ENCODE measurements at regions not wholly inside any gene's neighbourhood (a gene's known extent, or its start where the extent isn't known, plus 50 kb on each side); places are given as distances from the start of the nearest gene placed in this dataset.
A peak's percentile ranks its signal among the peaks of the same experiment; 100 is the strongest.

- TF ChIP-seq ZNF462 (CRISPR knock-in tag; IDR thresholded peaks at IDR 0.05) (no peak), EZH2phosphoT487 (IDR thresholded peaks at IDR 0.05; ENCODE audit: unreplicated experiment) (no peak), ZNF114 (CRISPR knock-in tag; IDR thresholded peaks at IDR 0.05) (no peak), ETS1 (IDR thresholded peaks at IDR 0.05) (no peak)
These were observed 51.9 kb upstream of the DHRSX start (continued) for GRCh38 chrX:2552621-2553201.

- H3K9me3 Mint-ChIP-seq = peaks cover 46% of the 10 kb centered on the region
- Histone ChIP-seq H3K4me2 (peak overlapping the region; percentile 58), H3K79me2 (replicated peaks; ENCODE audit: insufficient read depth) (no peaks in the 10 kb centered on the region), H4K20me1 (replicated peaks; ENCODE audit: insufficient read depth) (no peaks in the 10 kb centered on the region), H3K27ac (ENCODE audit: low read depth) (no peak overlapping the region), H3K36me3 (ENCODE audit: insufficient read depth) (no peaks in the 10 kb centered on the region), H3K4me1 (ENCODE audit: insufficient read depth) (peaks cover 37% of the 10 kb centered on the region), H3K9me2 (ENCODE audit: insufficient read depth) (no peaks in the 10 kb centered on the region), H3F3A (replicated peaks; ENCODE audit: low read depth) (0 out of 2 replicates have a peak, but pooled peaks cover 3% of the 10 kb centered on the region), H3K27me3 (ENCODE audit: insufficient read depth) (no peaks in the 10 kb centered on the region), H2AFZ (peak overlapping the region; percentile 82; the same call in 1 of the 2 replicates), H3K4me3 (no peak overlapping the region)
- peaks cover 30% of the 10 kb centered on the region for H3K4me1 Mint-ChIP-seq
- ATAC-seq (no peak; the same call in 2 of the 3 replicates), DNase-seq (ENCODE audit: low spot score) (no peak)
- no peak overlapping the region; the same call in 1 of the 2 replicates for H3K27ac Mint-ChIP-seq
- H3K27me3 Mint-ChIP-seq (ENCODE audit: insufficient read depth, low read depth, poor library complexity) = peaks cover 6% of the 10 kb centered on the region
- TF ChIP-seq ETS1 (IDR thresholded peaks at IDR 0.05) (no peak), STAT1 (IDR thresholded peaks at IDR 0.05; ENCODE audit: unreplicated experiment) (no peak), POLR2AphosphoS5 (IDR thresholded peaks at IDR 0.05; ENCODE audit: low read depth) (no peak), EZH2 (IDR thresholded peaks at IDR 0.05; ENCODE audit: low read depth, unreplicated experiment) (no peak), NANOG (IDR thresholded peaks at IDR 0.05; ENCODE audit: borderline replicate concordance) (no peak), CREB1 (CRISPR knock-in tag; IDR thresholded peaks at IDR 0.05; ENCODE audit: low read depth) (no peak), EZH2phosphoT487 (IDR thresholded peaks at IDR 0.05; ENCODE audit: unreplicated experiment) (no peak)
- H3K4me3 Mint-ChIP-seq = no peak overlapping the region
- peaks cover 36% of the 10 kb centered on the region for H3K36me3 Mint-ChIP-seq (ENCODE audit: low read depth)
These were observed 49.7 kb upstream of the DHRSX start for GRCh38 chrX:2550328-2551020.
